ENCODE measurements at regions not wholly inside any gene's neighbourhood (a gene's known extent, or its start where the extent isn't known, plus 50 kb on each side); places are given as distances from the start of the nearest gene placed in this dataset.

- H3K36me3 Mint-ChIP-seq = peaks cover 9% of the 10 kb centered on the region
- H3K27me3 Mint-ChIP-seq = no peaks in the 10 kb centered on the region
- no peaks in the 10 kb centered on the region for H3K9me3 Mint-ChIP-seq
- no peak overlapping the region for H3K4me3 Mint-ChIP-seq
- no peak overlapping the region for H3K27ac Mint-ChIP-seq
- H3K4me1 Mint-ChIP-seq = no peaks in the 10 kb centered on the region
- no peak for ATAC-seq
These were observed 185.6 kb upstream of the POU5F2 start for GRCh38 chr5:93926831-93927620.

GRCh38 chr5:93925321-93925720, 183.9 kb upstream of the POU5F2 start:
- no peak for ATAC-seq
- no peaks in the 10 kb centered on the region for H3K27me3 Mint-ChIP-seq
- no peaks in the 10 kb centered on the region for H3K4me1 Mint-ChIP-seq
- H3K9me3 Mint-ChIP-seq = no peaks in the 10 kb centered on the region
- H3K36me3 Mint-ChIP-seq = peaks cover 22% of the 10 kb centered on the region
- no peak overlapping the region for H3K27ac Mint-ChIP-seq
- no peak overlapping the region for H3K4me3 Mint-ChIP-seq

- H3K9me3 Mint-ChIP-seq = no peaks in the 10 kb centered on the region
- H3K27me3 Mint-ChIP-seq = no peaks in the 10 kb centered on the region
- H3K36me3 Mint-ChIP-seq = peaks cover 22% of the 10 kb centered on the region
- H3K4me3 Mint-ChIP-seq = no peak overlapping the region
- H3K27ac Mint-ChIP-seq = no peak overlapping the region
- no peak for ATAC-seq
- H3K4me1 Mint-ChIP-seq = no peaks in the 10 kb centered on the region
These were observed 183.2 kb upstream of the POU5F2 start for GRCh38 chr5:93924628-93925027.

GRCh38 chr5:93922551-93922950, 181.2 kb upstream of the POU5F2 start:
- ATAC-seq = no peak
- no peak overlapping the region for H3K4me3 Mint-ChIP-seq
- no peaks in the 10 kb centered on the region for H3K27me3 Mint-ChIP-seq
- H3K4me1 Mint-ChIP-seq = no peaks in the 10 kb centered on the region
- no peaks in the 10 kb centered on the region for H3K9me3 Mint-ChIP-seq
- no peak overlapping the region for H3K27ac Mint-ChIP-seq
- H3K36me3 Mint-ChIP-seq = peaks cover 19% of the 10 kb centered on the region

GRCh38 chr5:93921001-93921400, 179.6 kb upstream of the POU5F2 start:
- no peaks in the 10 kb centered on the region for H3K4me1 Mint-ChIP-seq
- H3K36me3 Mint-ChIP-seq = peaks cover 16% of the 10 kb centered on the region
- H3K27ac Mint-ChIP-seq = no peak overlapping the region
- H3K27me3 Mint-ChIP-seq = no peaks in the 10 kb centered on the region
- H3K4me3 Mint-ChIP-seq = no peak overlapping the region
- no peaks in the 10 kb centered on the region for H3K9me3 Mint-ChIP-seq
- no peak for ATAC-seq

- Mint-ChIP-seq H3K27me3 (no peaks in the 10 kb centered on the region), H3K4me1 (no peaks in the 10 kb centered on the region), H3K27ac (no peak overlapping the region), H3K4me3 (no peak overlapping the region), H3K36me3 (peaks cover 11% of the 10 kb centered on the region), H3K9me3 (no peaks in the 10 kb centered on the region)
- ATAC-seq = no peak
These were observed 175.5 kb upstream of the POU5F2 start for GRCh38 chr5:93916872-93917271.

GRCh38 chr5:93915142-93915553, 173.7 kb upstream of the POU5F2 start:
- no peak overlapping the region for H3K27ac Mint-ChIP-seq
- no peaks in the 10 kb centered on the region for H3K27me3 Mint-ChIP-seq
- H3K9me3 Mint-ChIP-seq = no peaks in the 10 kb centered on the region
- no peak overlapping the region for H3K4me3 Mint-ChIP-seq
- ATAC-seq = no peak
- H3K4me1 Mint-ChIP-seq = no peaks in the 10 kb centered on the region
- no peaks in the 10 kb centered on the region for H3K36me3 Mint-ChIP-seq

- Mint-ChIP-seq H3K27me3 (no peaks in the 10 kb centered on the region), H3K9me3 (no peaks in the 10 kb centered on the region), H3K36me3 (no peaks in the 10 kb centered on the region), H3K4me3 (no peak overlapping the region), H3K4me1 (no peaks in the 10 kb centered on the region), H3K27ac (no peak overlapping the region)
- ATAC-seq = no peak
These were observed 170.2 kb upstream of the POU5F2 start for GRCh38 chr5:93911609-93912008.

- H3K27ac Mint-ChIP-seq = no peak overlapping the region
- no peaks in the 10 kb centered on the region for H3K27me3 Mint-ChIP-seq
- no peaks in the 10 kb centered on the region for H3K36me3 Mint-ChIP-seq
- H3K4me3 Mint-ChIP-seq = no peak overlapping the region
- no peaks in the 10 kb centered on the region for H3K4me1 Mint-ChIP-seq
- H3K9me3 Mint-ChIP-seq = no peaks in the 10 kb centered on the region
- ATAC-seq = no peak
These were observed 168.0 kb upstream of the POU5F2 start for GRCh38 chr5:93909356-93909755.

- no peak for ATAC-seq
- H3K27me3 Mint-ChIP-seq = no peaks in the 10 kb centered on the region
- H3K4me1 Mint-ChIP-seq = no peaks in the 10 kb centered on the region
- H3K27ac Mint-ChIP-seq = no peak overlapping the region
- H3K4me3 Mint-ChIP-seq = no peak overlapping the region
- no peaks in the 10 kb centered on the region for H3K9me3 Mint-ChIP-seq
- H3K36me3 Mint-ChIP-seq = no peaks in the 10 kb centered on the region
These were observed 163.5 kb upstream of the POU5F2 start for GRCh38 chr5:93904917-93905316.

- ATAC-seq = no peak
- H3K27ac Mint-ChIP-seq = no peak overlapping the region
- no peaks in the 10 kb centered on the region for H3K9me3 Mint-ChIP-seq
- H3K4me3 Mint-ChIP-seq = no peak overlapping the region
- H3K36me3 Mint-ChIP-seq = no peaks in the 10 kb centered on the region
- no peaks in the 10 kb centered on the region for H3K27me3 Mint-ChIP-seq
- no peaks in the 10 kb centered on the region for H3K4me1 Mint-ChIP-seq
These were observed 160.9 kb upstream of the POU5F2 start for GRCh38 chr5:93902288-93902687.

- no peak for ATAC-seq
- Mint-ChIP-seq H3K9me3 (no peaks in the 10 kb centered on the region), H3K4me1 (no peaks in the 10 kb centered on the region), H3K36me3 (peaks cover 6% of the 10 kb centered on the region), H3K27me3 (no peaks in the 10 kb centered on the region), H3K27ac (no peak overlapping the region), H3K4me3 (no peak overlapping the region)
These were observed 157.7 kb upstream of the POU5F2 start for GRCh38 chr5:93899026-93899600.

GRCh38 chr5:93894601-93895354, 153.4 kb upstream of the POU5F2 start:
- no peaks in the 10 kb centered on the region for H3K27me3 Mint-ChIP-seq
- ATAC-seq = no peak
- H3K4me1 Mint-ChIP-seq = no peaks in the 10 kb centered on the region
- H3K36me3 Mint-ChIP-seq = peaks cover 14% of the 10 kb centered on the region
- H3K27ac Mint-ChIP-seq = no peak overlapping the region
- H3K9me3 Mint-ChIP-seq = no peaks in the 10 kb centered on the region
- H3K4me3 Mint-ChIP-seq = no peak overlapping the region

- Mint-ChIP-seq H3K27ac (no peak overlapping the region), H3K27me3 (no peaks in the 10 kb centered on the region), H3K4me3 (no peak overlapping the region), H3K9me3 (no peaks in the 10 kb centered on the region), H3K4me1 (no peaks in the 10 kb centered on the region), H3K36me3 (peaks cover 14% of the 10 kb centered on the region)
- ATAC-seq = no peak
These were observed 151.7 kb upstream of the POU5F2 start for GRCh38 chr5:93893075-93893474.

- Mint-ChIP-seq H3K4me3 (no peak overlapping the region), H3K27me3 (no peaks in the 10 kb centered on the region), H3K4me1 (peaks cover 2% of the 10 kb centered on the region), H3K27ac (no peak overlapping the region), H3K9me3 (no peaks in the 10 kb centered on the region), H3K36me3 (peaks cover 14% of the 10 kb centered on the region)
- no peak for ATAC-seq
These were observed 151.1 kb upstream of the POU5F2 start for GRCh38 chr5:93892481-93892880.
